Cardiac fibroblast (primary cell): ENCODE measurements at regions not wholly inside any gene's neighbourhood (a gene's known extent, or its start where the extent isn't known, plus 50 kb on each side); places are given as distances from the start of the nearest gene placed in this dataset.

ENCODE experiments used
- DNase-seq, 2 donors: peaks; one replicate each; pipeline versions ENCODE4 v3.0.0 to v3.0.0-alpha.2; 2010; ENCODE audit warnings: low read depth in 2 of 2
- H3K4me3 ChIP-seq, 2 donors: replicated peaks in 1 of 2; 1 replicate in 1 of 2; 2 replicates in 1 of 2; pipeline ENCODE4 v1.5.1; 2011; ENCODE audit warnings: low read depth in 2 of 2, low read length in 2 of 2, mild to moderate bottlenecking in 2 of 2, moderate library complexity in 1 of 2
- CTCF ChIP-seq: IDR thresholded peaks from one replicate; pipeline ENCODE4 v1.5.1; 2011; ENCODE audit warnings: low read depth, mild to moderate bottlenecking, low read length, inconsistent platforms

GRCh38 chr6:79150733-79151132 lies 72.7 kb upstream of the PHIP start:
- no peak for TF ChIP-seq CTCF
- DNase-seq: no peak
- no peak overlapping the region for H3K4me3 ChIP-seq

- DNase-seq: no peak
- no peak for TF ChIP-seq CTCF
- no peak overlapping the region for H3K4me3 ChIP-seq
Measured at GRCh38 chr6:79149884-79150283, 71.8 kb upstream of the PHIP start.

- no peak for TF ChIP-seq CTCF
- no peak for DNase-seq
- H3K4me3 ChIP-seq: no peak overlapping the region
Measured at GRCh38 chr6:79146421-79146820, 68.4 kb upstream of the PHIP start.

- TF ChIP-seq CTCF: no peak
- no peak overlapping the region for H3K4me3 ChIP-seq
- DNase-seq: no peak
Measured at GRCh38 chr6:79145301-79145700, 67.2 kb upstream of the PHIP start.

- no peak for DNase-seq
- no peak for TF ChIP-seq CTCF
- H3K4me3 ChIP-seq: no peak overlapping the region
Measured at GRCh38 chr6:79143320-79143898, 65.4 kb upstream of the PHIP start.

GRCh38 chr6:79138146-79138545 lies 60.1 kb upstream of the PHIP start:
- TF ChIP-seq CTCF: no peak
- DNase-seq: peak in 1 of 2 donors; percentile 12
- no peak overlapping the region for H3K4me3 ChIP-seq

- no peak overlapping the region for H3K4me3 ChIP-seq
- no peak for TF ChIP-seq CTCF
- DNase-seq: peak in 1 of 2 donors; percentile 35
Measured at GRCh38 chr6:79137671-79138070, 59.6 kb upstream of the PHIP start.
